Skin of body (tissue), 1 donor: ENCODE measurements at regions not wholly inside any gene's neighbourhood (a gene's known extent, or its start where the extent isn't known, plus 50 kb on each side); places are given as distances from the start of the nearest gene placed in this dataset.

Experiments used
- DNase-seq: peaks from one replicate; lab custom pipeline; 2025; lab: John Stamatoyannopoulos, UW

DNA sequence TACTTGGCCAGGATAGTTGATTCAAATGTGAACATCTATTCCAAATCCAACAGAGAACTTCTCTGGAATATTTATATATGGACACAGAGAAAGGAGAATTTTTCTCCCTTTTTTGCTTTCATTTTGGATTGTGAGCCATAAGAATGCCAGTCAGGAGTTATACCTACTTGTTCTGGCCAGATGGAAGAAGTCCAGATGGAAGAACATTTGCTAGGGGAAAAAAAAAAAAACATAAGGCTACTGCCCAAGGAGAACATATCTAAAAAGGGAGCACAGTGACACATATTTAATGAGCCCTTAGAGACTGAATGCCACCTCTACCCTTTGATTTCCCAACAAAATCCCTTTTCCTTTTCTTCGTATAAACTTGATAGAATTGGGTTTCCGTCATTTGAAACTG is 61.7 kb upstream of the PPP2R2B start:
- DNase-seq, result no peak

GRCh38 chr5:146944019-146944418 is 65.5 kb upstream of the PPP2R2B start:
- no peak for DNase-seq

- DNase-seq, result no peak
These were observed 66.4 kb upstream of the PPP2R2B start for GRCh38 chr5:146944764-146945616.

- peak; percentile 19 for DNase-seq
These were observed 67.1 kb upstream of the PPP2R2B start for GRCh38 chr5:146945617-146946084.

- DNase-seq, result no peak
These were observed 68.8 kb upstream of the PPP2R2B start for GRCh38 chr5:146947181-146947941.

DNA sequence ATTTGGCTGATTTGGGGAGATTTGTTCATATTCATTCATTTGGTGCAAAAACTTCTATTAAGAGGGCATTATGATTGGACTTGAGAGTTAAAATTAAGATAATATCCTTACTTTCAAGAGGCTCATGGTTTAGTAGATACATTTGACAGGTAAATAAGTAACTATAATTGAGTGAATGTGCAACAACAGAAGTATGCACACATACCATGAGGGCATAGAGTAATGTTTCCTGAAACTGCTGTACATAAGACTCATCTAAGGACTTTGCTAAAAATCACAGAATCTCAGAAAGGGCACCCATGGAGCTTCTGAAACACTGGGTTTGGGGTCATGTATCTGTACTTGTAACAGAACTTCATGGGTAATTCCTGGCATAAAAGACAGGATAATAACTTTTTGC is 70.1 kb upstream of the PPP2R2B start:
- no peak for DNase-seq

GRCh38 chr5:146952168-146952567 is 73.6 kb upstream of the PPP2R2B start:
- DNase-seq, result no peak

DNA sequence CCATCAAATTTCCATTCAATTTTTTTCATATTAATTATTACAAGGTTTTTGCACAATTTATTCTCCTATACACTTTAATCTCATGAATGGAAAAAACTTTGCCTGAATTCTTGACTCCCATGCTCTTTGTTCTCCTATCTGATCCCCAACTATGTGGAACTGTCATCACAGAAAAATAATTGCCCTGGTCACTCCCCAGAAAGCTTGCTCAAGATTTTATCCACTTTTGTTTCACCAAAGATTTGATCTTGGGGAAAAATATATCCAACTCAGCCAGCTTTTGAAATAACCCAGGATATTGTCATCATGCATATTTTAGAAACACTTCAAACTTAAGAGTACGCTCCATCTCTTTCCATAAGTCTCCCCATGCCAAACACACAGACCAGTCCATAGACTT is 77.7 kb upstream of the PPP2R2B start:
- no peak for DNase-seq

GRCh38 chr5:146959360-146959759 is 80.8 kb upstream of the PPP2R2B start:
- DNase-seq, result no peak

- no peak for DNase-seq
These were observed 84.3 kb upstream of the PPP2R2B start for GRCh38 chr5:146962801-146963355.

DNA sequence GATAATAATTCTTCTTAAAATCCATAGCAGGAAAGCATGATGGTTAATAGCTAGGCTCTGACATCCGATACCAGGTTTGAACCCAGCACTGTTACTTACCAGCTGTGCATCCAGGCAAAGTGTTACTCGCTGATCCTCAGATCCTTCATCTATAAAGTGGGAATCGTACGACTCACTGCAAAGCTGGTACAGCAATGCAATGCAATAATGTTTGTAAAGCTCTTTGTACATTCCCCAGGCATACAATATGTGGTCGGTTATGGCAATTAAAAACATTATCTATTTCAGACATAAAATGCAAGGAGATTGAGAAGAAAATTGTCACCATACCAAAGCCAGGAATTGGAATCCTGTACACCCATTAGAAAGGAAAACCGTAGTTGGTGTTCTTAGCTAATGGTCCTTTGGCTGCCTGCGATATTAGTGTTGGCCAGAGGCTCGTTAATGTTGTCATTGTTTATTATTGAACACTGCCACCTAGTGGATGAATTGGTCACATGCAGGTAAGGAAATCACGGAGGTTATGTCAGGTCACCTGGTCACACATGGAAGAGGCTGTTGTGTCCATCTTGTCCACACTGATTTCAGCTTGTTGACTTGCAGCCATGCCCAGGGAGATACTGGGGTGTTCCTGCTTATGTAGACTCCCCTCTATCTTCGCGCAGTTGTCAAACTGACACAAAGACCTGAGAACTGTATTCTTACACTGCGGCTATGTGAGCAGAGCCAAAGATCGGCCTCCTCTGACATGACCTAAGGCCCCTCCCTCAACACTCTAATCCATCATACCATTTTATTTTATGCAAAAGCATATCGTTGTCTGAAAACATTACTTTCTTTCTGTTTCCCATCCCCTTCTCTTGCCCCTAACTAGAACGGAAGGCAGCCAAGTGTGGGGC is 87.5 kb upstream of the PPP2R2B start:
- DNase-seq, result peak; percentile 52

DNA sequence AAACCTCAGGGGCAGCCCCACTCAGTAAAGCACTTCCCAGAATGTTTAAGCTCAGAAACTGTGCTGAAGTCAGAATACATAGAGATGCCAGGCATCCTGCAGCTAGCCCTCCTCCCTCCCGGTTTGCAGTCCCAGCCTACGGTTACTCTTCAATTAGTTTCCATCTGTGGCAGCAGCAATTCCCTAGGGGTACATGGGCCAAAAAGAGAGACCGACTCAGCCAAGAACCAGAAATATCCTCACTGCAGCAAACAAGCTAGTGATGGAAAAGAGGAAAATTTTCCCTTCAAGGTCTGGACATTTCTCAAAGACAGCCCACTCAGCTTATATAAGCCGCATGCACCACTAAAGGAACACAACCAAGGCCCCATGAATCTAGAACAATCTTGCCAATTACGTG is 89.1 kb upstream of the PPP2R2B start:
- no peak for DNase-seq

DNA sequence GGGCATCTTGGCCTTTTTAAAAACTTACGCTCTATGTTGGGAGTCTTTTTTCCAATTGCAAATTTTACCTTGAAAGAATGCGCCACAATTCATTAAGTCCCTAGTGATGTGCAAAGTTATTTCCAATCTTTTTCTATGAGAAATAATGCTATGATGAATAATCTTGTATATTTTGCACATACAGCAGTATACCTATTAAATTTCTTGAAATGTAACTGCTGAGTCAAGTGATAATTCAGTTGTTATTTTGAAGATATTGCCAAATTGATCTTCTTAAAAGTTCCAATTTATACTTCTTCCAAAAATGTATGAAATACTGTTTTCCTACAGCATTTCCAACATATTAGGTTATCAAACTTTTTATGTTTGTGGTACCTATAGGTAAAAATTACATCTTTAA is 92.8 kb upstream of the PPP2R2B start:
- DNase-seq, result no peak

- DNase-seq, result no peak
These were observed 107.9 kb upstream of the PPP2R2B start for GRCh38 chr5:146986469-146986868.

DNA sequence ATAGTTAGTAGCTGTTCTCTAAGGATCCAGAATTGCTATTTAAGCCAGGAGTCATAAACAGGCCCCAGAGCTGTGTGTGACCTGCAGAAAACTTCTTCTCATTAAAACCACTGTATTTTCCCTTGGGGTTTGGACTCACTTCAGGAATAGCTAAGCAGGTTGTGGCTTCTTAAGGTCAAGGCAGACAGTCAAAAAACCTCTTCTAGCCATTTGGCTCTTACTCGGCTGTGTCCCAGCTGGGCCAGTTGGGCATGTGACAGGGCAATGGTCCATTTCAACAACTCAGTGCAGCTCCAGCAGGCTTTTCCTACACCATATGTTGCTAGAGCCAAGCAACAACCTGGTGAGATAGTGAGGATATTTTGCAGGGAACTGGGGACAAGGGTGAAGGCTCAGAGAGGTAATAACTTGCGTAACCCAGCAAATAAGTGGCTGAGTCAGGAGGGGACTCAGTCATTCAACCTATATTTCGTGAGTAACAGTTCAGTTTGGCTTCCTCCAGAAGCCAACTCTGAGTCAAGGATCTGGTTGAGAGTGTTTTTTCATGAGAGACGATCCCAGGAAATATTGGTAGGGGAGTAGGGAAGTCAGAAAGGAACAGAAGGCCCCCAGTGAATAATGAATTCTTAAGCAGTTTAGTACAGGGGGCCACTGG is 115.4 kb upstream of the PPP2R2B start:
- no peak for DNase-seq

- DNase-seq, result no peak
These were observed 117.3 kb upstream of the PPP2R2B start for GRCh38 chr5:146995878-146996277.

DNA sequence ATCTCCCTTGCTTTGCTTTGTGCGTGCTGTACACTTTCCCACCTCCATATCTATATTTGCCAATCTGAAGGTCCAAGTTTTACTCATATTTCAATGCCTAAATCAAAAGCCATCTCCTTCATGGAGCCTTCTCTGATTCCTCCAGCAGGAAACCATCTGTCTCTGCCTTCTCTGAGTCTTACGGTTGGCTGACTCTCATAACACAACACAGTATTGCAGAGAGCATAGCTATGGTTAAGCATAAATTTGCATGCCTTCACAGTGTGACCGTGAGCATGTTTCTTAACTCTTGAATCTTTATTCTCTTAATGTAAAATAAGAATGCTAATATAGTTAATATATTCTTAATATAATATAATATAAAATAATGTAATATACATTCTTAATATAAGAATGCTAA is 136.8 kb upstream of the PPP2R2B start:
- no peak for DNase-seq

DNA sequence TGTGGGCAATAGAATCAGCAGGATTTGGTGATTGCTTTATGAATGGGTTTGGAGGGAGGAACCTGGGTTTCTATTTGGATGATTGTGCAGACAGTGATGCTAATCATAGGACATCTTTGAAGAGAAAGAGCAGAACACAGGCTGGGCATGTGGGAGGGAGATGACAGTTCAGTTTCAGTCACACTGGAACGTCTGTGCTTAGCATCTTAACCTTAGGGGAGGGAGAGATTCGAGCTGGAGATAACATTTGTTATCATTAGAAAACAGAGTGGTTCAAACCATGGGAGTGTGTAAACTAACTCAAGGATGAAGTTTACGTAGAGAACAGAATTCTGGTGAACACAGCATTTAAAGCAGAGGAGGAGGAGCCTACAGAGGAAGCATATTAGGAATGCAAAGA is 138.6 kb upstream of the PPP2R2B start:
- no peak for DNase-seq

- no peak for DNase-seq
These were observed 139.1 kb upstream of the PPP2R2B start for GRCh38 chr5:147017621-147018020.

- no peak for DNase-seq
These were observed 140.3 kb upstream of the PPP2R2B start for GRCh38 chr5:147018812-147019211.
